ENCODE measurements at regions not wholly inside any gene's neighbourhood (a gene's known extent, or its start where the extent isn't known, plus 50 kb on each side); places are given as distances from the start of the nearest gene placed in this dataset.

DNA sequence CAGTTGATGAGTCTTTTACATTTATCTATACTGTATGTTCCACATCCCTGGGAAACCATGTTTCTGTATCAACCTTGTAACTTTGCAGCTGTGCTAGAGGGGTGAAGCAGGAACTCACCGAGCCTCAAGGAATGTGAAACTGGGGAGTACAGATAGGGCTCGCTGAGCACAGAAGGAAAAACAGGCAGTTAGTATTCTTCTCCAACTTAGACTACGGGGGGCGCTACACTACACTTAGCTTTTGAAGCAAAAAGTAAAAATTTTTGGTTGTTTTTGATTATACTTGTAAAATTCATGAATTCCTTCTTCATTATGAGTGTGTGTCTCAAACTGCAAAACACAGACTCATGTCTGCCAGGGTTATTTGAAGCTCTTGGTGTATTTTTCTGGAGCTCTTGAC is 132.7 kb upstream of the RGMA start:
- no peak for DNase-seq

DNA sequence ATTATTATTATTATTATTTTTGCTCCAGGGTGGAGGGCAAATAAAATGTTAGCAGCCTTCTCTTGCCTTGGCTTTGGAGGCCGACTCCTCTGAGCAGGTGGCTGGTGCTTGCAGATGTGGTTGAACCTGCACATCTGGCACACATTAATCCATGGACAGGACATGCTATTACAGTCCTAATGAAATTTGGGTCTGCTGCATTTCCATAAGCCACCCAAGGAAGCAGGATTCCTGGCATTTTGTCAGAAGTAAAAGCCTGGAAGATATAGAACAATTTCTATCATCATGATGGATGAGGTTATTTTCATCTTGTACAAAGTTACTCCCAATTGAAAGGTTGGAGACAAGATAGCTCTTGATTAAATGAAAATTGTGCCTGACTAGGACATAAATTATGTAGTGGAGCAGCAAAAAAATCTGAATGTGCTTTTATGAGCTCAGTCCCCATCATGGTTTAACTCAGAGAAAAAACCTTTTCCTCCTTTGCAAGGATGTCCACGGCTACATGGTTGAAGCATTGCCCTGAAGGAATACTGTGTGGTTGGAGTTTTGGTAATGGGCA is 130.9 kb upstream of the RGMA start:
- Mint-ChIP-seq H3K9me3 (ENCODE audit: unreplicated experiment) (peaks cover 4% of the 10 kb centered on the region), H3K4me1 (ENCODE audit: low read depth, unreplicated experiment) (no peaks in the 10 kb centered on the region), H3K36me3 (ENCODE audit: unreplicated experiment) (no peaks in the 10 kb centered on the region), H3K27ac (ENCODE audit: unreplicated experiment) (no peak overlapping the region), H3K27me3 (ENCODE audit: unreplicated experiment) (no peaks in the 10 kb centered on the region), H3K4me3 (ENCODE audit: unreplicated experiment) (no peak overlapping the region)
- TF ChIP-seq, protein P1, sequence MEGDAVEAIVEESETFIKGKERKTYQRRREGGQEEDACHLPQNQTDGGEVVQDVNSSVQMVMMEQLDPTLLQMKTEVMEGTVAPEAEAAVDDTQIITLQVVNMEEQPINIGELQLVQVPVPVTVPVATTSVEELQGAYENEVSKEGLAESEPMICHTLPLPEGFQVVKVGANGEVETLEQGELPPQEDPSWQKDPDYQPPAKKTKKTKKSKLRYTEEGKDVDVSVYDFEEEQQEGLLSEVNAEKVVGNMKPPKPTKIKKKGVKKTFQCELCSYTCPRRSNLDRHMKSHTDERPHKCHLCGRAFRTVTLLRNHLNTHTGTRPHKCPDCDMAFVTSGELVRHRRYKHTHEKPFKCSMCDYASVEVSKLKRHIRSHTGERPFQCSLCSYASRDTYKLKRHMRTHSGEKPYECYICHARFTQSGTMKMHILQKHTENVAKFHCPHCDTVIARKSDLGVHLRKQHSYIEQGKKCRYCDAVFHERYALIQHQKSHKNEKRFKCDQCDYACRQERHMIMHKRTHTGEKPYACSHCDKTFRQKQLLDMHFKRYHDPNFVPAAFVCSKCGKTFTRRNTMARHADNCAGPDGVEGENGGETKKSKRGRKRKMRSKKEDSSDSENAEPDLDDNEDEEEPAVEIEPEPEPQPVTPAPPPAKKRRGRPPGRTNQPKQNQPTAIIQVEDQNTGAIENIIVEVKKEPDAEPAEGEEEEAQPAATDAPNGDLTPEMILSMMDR (IDR thresholded peaks at IDR 0.05; ENCODE audit: partially characterized antibody, unreplicated experiment): no peak
- no peak for DNase-seq

More for the DNA sequence above, 132.7 kb upstream of the RGMA start:
- H3K4me3 Mint-ChIP-seq (ENCODE audit: unreplicated experiment): no peak overlapping the region
- no peak overlapping the region for H3K27ac Mint-ChIP-seq (ENCODE audit: unreplicated experiment)
- TF ChIP-seq, protein P1 (IDR thresholded peaks at IDR 0.05; ENCODE audit: partially characterized antibody, unreplicated experiment): no peak
- H3K4me1 Mint-ChIP-seq (ENCODE audit: low read depth, unreplicated experiment): no peaks in the 10 kb centered on the region
- peaks cover 4% of the 10 kb centered on the region for H3K9me3 Mint-ChIP-seq (ENCODE audit: unreplicated experiment)
- H3K27me3 Mint-ChIP-seq (ENCODE audit: unreplicated experiment): peaks cover 2% of the 10 kb centered on the region
- H3K36me3 Mint-ChIP-seq (ENCODE audit: unreplicated experiment): no peaks in the 10 kb centered on the region

DNA sequence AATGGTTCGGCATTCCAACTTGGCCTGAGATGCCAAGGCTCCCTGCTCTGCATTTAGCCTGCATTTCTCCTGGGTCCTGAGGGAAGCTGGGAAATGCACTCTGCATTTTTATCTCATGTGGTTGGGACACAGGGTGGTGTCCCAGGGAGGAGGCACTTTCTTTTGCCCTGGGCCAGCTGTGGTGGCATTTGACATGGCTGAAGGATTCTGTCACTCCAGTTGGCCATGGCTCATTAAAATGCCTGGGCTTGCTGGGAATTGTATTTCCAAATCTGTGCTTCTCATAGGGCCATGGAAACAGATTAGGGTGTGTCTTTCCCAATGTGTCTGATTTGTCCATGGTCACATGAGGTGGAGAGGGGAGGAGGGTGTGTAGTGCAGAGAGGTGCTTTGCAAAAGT is 128.3 kb upstream of the RGMA start:
- H3K36me3 Mint-ChIP-seq (ENCODE audit: unreplicated experiment): no peaks in the 10 kb centered on the region
- TF ChIP-seq, protein P1 (IDR thresholded peaks at IDR 0.05; ENCODE audit: partially characterized antibody, unreplicated experiment): no peak
- no peak overlapping the region for H3K27ac Mint-ChIP-seq (ENCODE audit: unreplicated experiment)
- no peak for DNase-seq
- H3K9me3 Mint-ChIP-seq (ENCODE audit: unreplicated experiment): peaks cover 7% of the 10 kb centered on the region
- H3K4me3 Mint-ChIP-seq (ENCODE audit: unreplicated experiment): no peak overlapping the region
- H3K27me3 Mint-ChIP-seq (ENCODE audit: unreplicated experiment): no peaks in the 10 kb centered on the region
- H3K4me1 Mint-ChIP-seq (ENCODE audit: low read depth, unreplicated experiment): peaks cover 6% of the 10 kb centered on the region

DNA sequence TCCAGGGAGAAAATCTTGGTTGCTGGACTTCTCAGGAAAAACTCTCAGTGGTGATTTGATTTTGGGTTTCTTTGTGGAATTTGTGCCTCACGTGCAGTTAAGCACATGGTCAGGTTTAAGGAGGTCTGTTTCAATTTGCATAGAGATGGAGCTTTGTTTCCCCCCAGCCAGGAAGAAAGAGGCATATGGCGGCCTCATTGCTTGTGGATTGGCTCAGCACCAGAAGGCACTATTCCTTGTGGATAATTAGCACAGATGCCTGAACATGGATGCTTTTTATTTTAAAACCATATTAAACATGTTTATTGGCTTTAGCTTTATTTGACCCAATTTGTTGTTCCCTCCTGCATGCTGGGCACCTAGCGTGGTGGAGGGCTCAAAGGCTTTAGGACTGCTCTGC is 125.1 kb upstream of the RGMA start:
- Mint-ChIP-seq H3K27me3 (ENCODE audit: unreplicated experiment) (no peaks in the 10 kb centered on the region), H3K9me3 (ENCODE audit: unreplicated experiment) (peaks cover 5% of the 10 kb centered on the region), H3K27ac (ENCODE audit: unreplicated experiment) (no peak overlapping the region), H3K4me3 (ENCODE audit: unreplicated experiment) (no peak overlapping the region), H3K4me1 (ENCODE audit: low read depth, unreplicated experiment) (peaks cover 6% of the 10 kb centered on the region), H3K36me3 (ENCODE audit: unreplicated experiment) (no peaks in the 10 kb centered on the region)
- TF ChIP-seq, protein P1 (IDR thresholded peaks at IDR 0.05; ENCODE audit: partially characterized antibody, unreplicated experiment): no peak
- no peak for DNase-seq

DNA sequence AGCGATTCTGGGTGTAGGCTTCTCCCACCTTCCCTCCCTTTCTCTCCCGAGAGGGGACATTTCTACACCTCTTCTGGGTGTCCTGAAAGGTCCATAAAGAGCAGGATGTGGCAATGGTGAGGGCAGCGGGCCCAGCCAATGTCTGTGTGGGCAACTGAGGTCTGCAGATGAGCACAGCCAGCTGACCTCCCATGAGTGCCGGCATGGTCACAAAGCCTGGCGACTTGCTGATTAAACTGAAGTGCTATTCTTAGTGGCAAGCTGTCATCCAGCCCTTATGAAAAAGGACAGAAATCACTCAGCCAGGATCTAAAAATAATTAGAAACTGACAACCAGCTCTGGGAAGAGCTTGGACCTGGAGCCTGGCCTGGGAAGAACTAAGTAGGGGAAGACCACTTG is 124.3 kb upstream of the RGMA start:
- Mint-ChIP-seq H3K4me1 (ENCODE audit: low read depth, unreplicated experiment) (peaks cover 6% of the 10 kb centered on the region), H3K9me3 (ENCODE audit: unreplicated experiment) (peaks cover 3% of the 10 kb centered on the region), H3K36me3 (ENCODE audit: unreplicated experiment) (no peaks in the 10 kb centered on the region), H3K27me3 (ENCODE audit: unreplicated experiment) (no peaks in the 10 kb centered on the region), H3K4me3 (ENCODE audit: unreplicated experiment) (no peak overlapping the region), H3K27ac (ENCODE audit: unreplicated experiment) (no peak overlapping the region)
- DNase-seq: no peak
- TF ChIP-seq, protein P1 (IDR thresholded peaks at IDR 0.05; ENCODE audit: partially characterized antibody, unreplicated experiment): no peak
